Left ventricle myocardium inferior (tissue), 1 donor: ENCODE measurements at regions not wholly inside any gene's neighbourhood (a gene's known extent, or its start where the extent isn't known, plus 50 kb on each side); places are given as distances from the start of the nearest gene placed in this dataset.

Experiments
- DNase-seq: peaks from one replicate; pipeline ENCODE4 v3.0.0-alpha.2; 2020
- H3K27ac ChIP-seq: fragments of 200-600 bp; replicated peaks from 2 replicates; pipeline ENCODE4 v1.8.0; 2021
- H3K27me3 ChIP-seq: fragments of 200-600 bp; 2 replicates; pipeline ENCODE4 v1.8.0; 2021; ENCODE audit warnings: low read depth
- H3K36me3 ChIP-seq: fragments of 200-600 bp; 2 replicates; pipeline ENCODE4 v1.8.0; 2021
- H3K4me1 ChIP-seq: fragments of 200-600 bp; 2 replicates; pipeline ENCODE4 v1.8.0; 2021
- H3K4me3 ChIP-seq: fragments of 200-600 bp; 2 replicates; pipeline ENCODE4 v1.8.0; 2021; ENCODE audit warnings: mild to moderate bottlenecking, moderate library complexity
- H3K9me3 ChIP-seq: fragments of 200-600 bp; replicated peaks from 2 replicates; pipeline ENCODE4 v1.8.0; 2021
- CTCF ChIP-seq: fragments of 200-600 bp; IDR thresholded peaks from 2 replicates; pipeline ENCODE4 v1.8.0; 2021; ENCODE audit warnings: antibody characterized with exemption, mild to moderate bottlenecking, borderline replicate concordance
- intact Hi-C: fragments of 100-400 bp; cut with micrococcal nuclease; formaldehyde crosslinking; loops from one replicate; pipeline ENCODE4 v1.11.0; 2022
- donor health status: DM: no; HTN: yes; CAD: no; lungs with severe emphysema.

- H3K4me1 ChIP-seq = peaks cover 13% of the 10 kb centered on the region
- H3K36me3 ChIP-seq = no peaks in the 10 kb centered on the region
- no peaks in the 10 kb centered on the region for H3K9me3 ChIP-seq
- peaks cover 20% of the 10 kb centered on the region for H3K27me3 ChIP-seq
- no peak overlapping the region for H3K27ac ChIP-seq
- no peak for TF ChIP-seq CTCF
- intact Hi-C loops = no loop called here
- H3K4me3 ChIP-seq = no peak overlapping the region
- DNase-seq = no peak
Measured at GRCh38 chr3:64464955-64465354, 222.8 kb downstream of the ADAMTS9 start.

GRCh38 chr3:64463981-64464380, 223.8 kb downstream of the ADAMTS9 start:
- intact Hi-C loops = no loop called here
- no peaks in the 10 kb centered on the region for H3K36me3 ChIP-seq
- H3K9me3 ChIP-seq = no peaks in the 10 kb centered on the region
- peaks cover 20% of the 10 kb centered on the region for H3K27me3 ChIP-seq
- peaks cover 13% of the 10 kb centered on the region for H3K4me1 ChIP-seq
- DNase-seq = no peak
- no peak overlapping the region for H3K4me3 ChIP-seq
- TF ChIP-seq CTCF = no peak
- H3K27ac ChIP-seq = no peak overlapping the region

- Histone ChIP-seq H3K9me3 (no peaks in the 10 kb centered on the region), H3K4me3 (no peak overlapping the region), H3K36me3 (no peaks in the 10 kb centered on the region), H3K4me1 (peaks cover 3% of the 10 kb centered on the region), H3K27me3 (peaks cover 20% of the 10 kb centered on the region), H3K27ac (no peak overlapping the region)
- no peak for TF ChIP-seq CTCF
- DNase-seq = no peak
- intact Hi-C loops = no loop called here
Measured at GRCh38 chr3:64462203-64462602, 225.6 kb downstream of the ADAMTS9 start.

- Histone ChIP-seq H3K36me3 (no peaks in the 10 kb centered on the region), H3K4me1 (no peaks in the 10 kb centered on the region), H3K27me3 (peaks cover 20% of the 10 kb centered on the region), H3K4me3 (no peak overlapping the region), H3K9me3 (no peaks in the 10 kb centered on the region), H3K27ac (no peak overlapping the region)
- no peak for TF ChIP-seq CTCF
- intact Hi-C loops = no loop called here
- no peak for DNase-seq
Measured at GRCh38 chr3:64460877-64461276, 226.9 kb downstream of the ADAMTS9 start.

GRCh38 chr3:64460141-64460730, 227.6 kb downstream of the ADAMTS9 start:
- H3K4me1 ChIP-seq = no peaks in the 10 kb centered on the region
- H3K4me3 ChIP-seq = no peak overlapping the region
- H3K27me3 ChIP-seq = peaks cover 20% of the 10 kb centered on the region
- H3K27ac ChIP-seq = no peak overlapping the region
- DNase-seq = no peak
- intact Hi-C loops = no loop called here
- no peaks in the 10 kb centered on the region for H3K36me3 ChIP-seq
- no peaks in the 10 kb centered on the region for H3K9me3 ChIP-seq
- no peak for TF ChIP-seq CTCF
